Osteoblast (primary cell): ENCODE measurements at regions not wholly inside any gene's neighbourhood (a gene's known extent, or its start where the extent isn't known, plus 50 kb on each side); places are given as distances from the start of the nearest gene placed in this dataset.

Experiments
- DNase-seq: peaks from one replicate; pipeline ENCODE4 v3.0.0; 2011; ENCODE audit warnings: low spot score, mixed read lengths; ENCODE audit not compliant: insufficient read length; ENCODE audit errors: missing footprints
- H2AFZ ChIP-seq: 2 replicates; pipeline ENCODE4 v1.6.0; 2011; ENCODE audit warnings: mild to moderate bottlenecking, low read length
- H3K27ac ChIP-seq: 2 replicates; pipeline ENCODE4 v1.5.1; 2011; ENCODE audit warnings: mild to moderate bottlenecking, low read depth, low read length, moderate library complexity
- H3K27me3 ChIP-seq: 2 replicates; pipeline ENCODE4 v1.6.0; 2012; ENCODE audit warnings: mild to moderate bottlenecking, control low read depth, inconsistent platforms, low read length, moderate library complexity; ENCODE audit not compliant: insufficient read depth
- H3K36me3 ChIP-seq: 2 replicates; pipeline ENCODE4 v1.5.1; 2011; ENCODE audit warnings: mild to moderate bottlenecking, low read length, control low read depth, moderate library complexity; ENCODE audit not compliant: insufficient read depth
- H3K4me1 ChIP-seq: 2 replicates; pipeline ENCODE4 v1.5.1; 2011; ENCODE audit warnings: mild to moderate bottlenecking, low read length, control low read depth, moderate library complexity; ENCODE audit not compliant: insufficient read depth
- H3K4me2 ChIP-seq: 2 replicates; pipeline ENCODE4 v1.6.0; 2011; ENCODE audit warnings: mild to moderate bottlenecking, low read length; ENCODE audit not compliant: insufficient read depth
- H3K4me3 ChIP-seq: fragments of 200-600 bp; sonication (generic); 3 replicates; pipeline ENCODE4 v1.5.1; 2012; ENCODE audit warnings: mild to moderate bottlenecking, low read length, inconsistent platforms; ENCODE audit not compliant: insufficient read depth
- H3K79me2 ChIP-seq: 2 replicates; pipeline ENCODE4 v1.6.0; 2012; ENCODE audit warnings: mild to moderate bottlenecking, low read length, control low read depth, inconsistent platforms; ENCODE audit not compliant: insufficient read depth
- H3K9me3 ChIP-seq: 2 replicates; pipeline ENCODE4 v1.5.1; 2011; ENCODE audit warnings: low read depth, low read length, control low read depth
- H4K20me1 ChIP-seq: 2 replicates; pipeline ENCODE4 v1.6.0; 2012; ENCODE audit warnings: mild to moderate bottlenecking, low read length, control low read depth; ENCODE audit not compliant: insufficient read depth
- TF ChIP-seq, protein P1 (sequence below): IDR thresholded peaks from 2 replicates; pipeline ENCODE4 v1.5.1; 2011; ENCODE audit warnings: mild to moderate bottlenecking, low read depth, low read length, moderate library complexity; ENCODE audit errors: extremely low read depth

DNA sequence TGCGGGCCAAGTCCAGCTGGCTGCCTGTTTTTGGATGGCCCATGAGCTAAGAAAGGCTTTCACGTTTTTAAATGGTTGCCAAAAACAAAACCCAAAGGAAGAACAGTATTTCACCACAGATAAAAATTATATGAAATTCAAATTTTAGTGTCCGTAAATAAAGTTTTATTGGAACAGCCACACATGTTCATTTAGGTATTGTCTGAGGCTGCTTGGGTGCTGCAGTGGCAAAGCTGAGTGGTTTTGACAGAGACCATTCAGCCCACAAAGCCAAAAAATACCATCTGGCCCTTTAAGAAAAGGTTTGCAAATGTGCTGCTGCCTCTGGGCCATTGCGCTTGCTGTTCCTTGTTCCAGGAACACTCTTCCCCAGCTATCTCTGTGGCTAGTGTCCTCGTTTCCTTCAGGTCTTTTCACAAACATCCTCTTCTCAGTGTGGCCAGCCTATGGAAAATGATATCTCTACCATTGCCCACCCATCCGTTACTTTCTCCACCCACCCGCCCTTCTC lies 232.9 kb upstream of the CIBAR2 start:
- no peak overlapping the region for H3K27ac ChIP-seq
- DNase-seq: no peak
- no peaks in the 10 kb centered on the region for H3K9me3 ChIP-seq
- no peak overlapping the region for H3K4me2 ChIP-seq
- H2AFZ ChIP-seq: no peak overlapping the region
- H3K79me2 ChIP-seq: peaks cover 2% of the 10 kb centered on the region
- peaks cover 31% of the 10 kb centered on the region for H4K20me1 ChIP-seq
- TF ChIP-seq, protein P1, sequence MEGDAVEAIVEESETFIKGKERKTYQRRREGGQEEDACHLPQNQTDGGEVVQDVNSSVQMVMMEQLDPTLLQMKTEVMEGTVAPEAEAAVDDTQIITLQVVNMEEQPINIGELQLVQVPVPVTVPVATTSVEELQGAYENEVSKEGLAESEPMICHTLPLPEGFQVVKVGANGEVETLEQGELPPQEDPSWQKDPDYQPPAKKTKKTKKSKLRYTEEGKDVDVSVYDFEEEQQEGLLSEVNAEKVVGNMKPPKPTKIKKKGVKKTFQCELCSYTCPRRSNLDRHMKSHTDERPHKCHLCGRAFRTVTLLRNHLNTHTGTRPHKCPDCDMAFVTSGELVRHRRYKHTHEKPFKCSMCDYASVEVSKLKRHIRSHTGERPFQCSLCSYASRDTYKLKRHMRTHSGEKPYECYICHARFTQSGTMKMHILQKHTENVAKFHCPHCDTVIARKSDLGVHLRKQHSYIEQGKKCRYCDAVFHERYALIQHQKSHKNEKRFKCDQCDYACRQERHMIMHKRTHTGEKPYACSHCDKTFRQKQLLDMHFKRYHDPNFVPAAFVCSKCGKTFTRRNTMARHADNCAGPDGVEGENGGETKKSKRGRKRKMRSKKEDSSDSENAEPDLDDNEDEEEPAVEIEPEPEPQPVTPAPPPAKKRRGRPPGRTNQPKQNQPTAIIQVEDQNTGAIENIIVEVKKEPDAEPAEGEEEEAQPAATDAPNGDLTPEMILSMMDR: no peak
- H3K27me3 ChIP-seq: no peaks in the 10 kb centered on the region
- no peaks in the 10 kb centered on the region for H3K36me3 ChIP-seq
- no peak overlapping the region for H3K4me3 ChIP-seq
- no peaks in the 10 kb centered on the region for H3K4me1 ChIP-seq

DNA sequence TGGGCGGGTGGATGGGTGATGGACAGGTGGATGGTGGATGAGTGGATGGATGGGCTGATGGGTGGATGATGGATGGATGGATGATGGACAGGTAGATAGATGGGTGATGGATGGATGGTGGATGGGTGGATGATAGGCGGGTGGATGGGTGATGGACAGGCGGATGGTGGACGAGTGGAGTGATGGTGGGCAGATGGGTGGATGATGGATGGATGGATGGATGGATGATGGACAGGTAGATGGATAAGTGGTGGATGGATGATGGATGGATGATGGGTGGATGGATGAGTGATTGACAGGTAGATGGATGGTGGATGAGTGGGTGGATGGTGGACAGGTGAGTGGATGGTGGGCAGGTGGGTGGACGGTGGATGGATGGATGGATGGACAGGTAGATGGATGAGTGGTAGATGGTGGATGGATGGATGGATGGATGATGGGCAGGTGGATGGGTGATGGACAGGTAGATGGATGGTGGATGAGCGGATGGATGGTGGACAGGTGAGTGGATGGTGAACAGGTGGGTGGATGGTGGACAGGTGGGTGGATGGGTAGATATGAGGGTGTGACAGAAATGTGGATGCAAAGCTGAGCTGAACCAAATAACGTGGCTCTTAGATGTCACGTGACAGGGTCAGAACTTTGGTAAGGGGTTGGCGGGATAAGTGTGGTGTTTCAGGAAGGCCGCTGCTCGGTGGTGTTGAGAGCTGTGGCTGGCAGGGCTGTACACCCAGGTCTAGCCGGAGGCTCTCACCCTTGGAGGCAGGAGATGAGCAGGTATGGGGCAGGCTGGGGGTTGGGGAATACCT lies 234.3 kb upstream of the CIBAR2 start:
- DNase-seq: peak; percentile 65
- Histone ChIP-seq H3K4me1 (peaks cover 6% of the 10 kb centered on the region), H2AFZ (no peak overlapping the region), H3K27me3 (no peaks in the 10 kb centered on the region), H3K9me3 (no peaks in the 10 kb centered on the region), H3K27ac (no peak overlapping the region), H3K79me2 (peaks cover 2% of the 10 kb centered on the region), H3K36me3 (no peaks in the 10 kb centered on the region), H3K4me3 (no peak overlapping the region), H4K20me1 (peaks cover 36% of the 10 kb centered on the region), H3K4me2 (no peak overlapping the region)
- TF ChIP-seq, protein P1: no peak

DNA sequence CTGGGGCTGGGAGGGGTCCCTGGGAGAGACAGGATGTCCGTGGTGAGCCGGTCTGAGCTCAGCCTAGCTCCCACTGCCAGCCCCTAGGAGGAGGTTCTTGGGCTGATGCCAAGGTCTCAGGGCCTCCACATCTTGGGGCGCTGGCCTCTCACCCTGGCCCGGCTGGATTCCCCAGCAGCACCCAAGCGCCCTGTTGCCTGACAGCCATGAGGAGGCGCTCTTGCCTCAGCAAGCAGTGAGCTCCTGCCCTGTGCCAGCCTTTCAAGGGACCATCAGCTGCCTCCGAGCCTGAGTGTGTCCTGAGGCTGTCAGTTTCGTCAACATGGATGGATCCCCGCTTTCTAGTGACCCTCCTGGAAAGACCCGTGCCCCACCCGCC lies 234.9 kb upstream of the CIBAR2 start:
- H3K79me2 ChIP-seq: peaks cover 2% of the 10 kb centered on the region
- TF ChIP-seq, protein P1: peak; percentile 40
- H2AFZ ChIP-seq: no peak overlapping the region
- no peaks in the 10 kb centered on the region for H3K9me3 ChIP-seq
- no peaks in the 10 kb centered on the region for H3K36me3 ChIP-seq
- H3K4me3 ChIP-seq: no peak overlapping the region
- no peak for DNase-seq
- H3K27me3 ChIP-seq: no peaks in the 10 kb centered on the region
- H3K27ac ChIP-seq: no peak overlapping the region
- peaks cover 6% of the 10 kb centered on the region for H3K4me1 ChIP-seq
- H3K4me2 ChIP-seq: no peak overlapping the region
- peaks cover 32% of the 10 kb centered on the region for H4K20me1 ChIP-seq

DNA sequence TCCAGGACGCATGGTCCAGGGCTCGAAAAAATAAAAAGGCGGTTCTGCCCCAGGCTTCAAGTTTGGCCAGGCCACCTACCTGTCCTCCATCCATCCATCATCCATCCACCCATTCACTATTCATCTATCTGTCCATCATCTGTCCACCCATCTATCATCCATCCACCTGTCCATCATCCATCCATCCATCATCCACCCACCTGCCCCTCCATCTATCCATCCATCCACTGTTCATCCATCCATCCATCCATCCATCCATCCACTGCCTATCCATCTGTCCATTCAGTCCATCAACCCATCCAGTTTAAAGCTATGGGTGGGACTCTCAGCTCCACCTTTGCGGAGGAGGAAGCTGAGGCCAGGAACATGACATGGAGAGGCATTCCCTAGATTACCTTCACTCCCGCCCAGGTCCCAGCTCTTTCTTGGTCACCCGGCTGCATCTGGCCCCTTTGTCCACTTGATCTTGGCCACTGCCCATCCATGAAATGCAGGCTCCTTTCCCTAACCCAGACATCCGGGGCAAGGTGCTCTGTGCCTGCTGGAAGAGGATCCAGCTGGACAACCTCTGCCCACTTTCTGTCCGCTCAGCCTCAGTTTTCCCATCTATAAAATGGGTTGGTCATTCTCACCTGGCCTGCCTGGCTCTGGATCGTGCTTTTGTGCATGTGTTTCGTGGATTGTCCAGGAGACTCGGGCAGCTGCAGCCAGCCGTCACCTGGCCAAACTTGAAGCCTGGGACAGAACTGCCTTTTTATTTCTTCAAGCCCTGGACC lies 236.0 kb upstream of the CIBAR2 start:
- H4K20me1 ChIP-seq: peaks cover 37% of the 10 kb centered on the region
- no peak overlapping the region for H2AFZ ChIP-seq
- H3K36me3 ChIP-seq: no peaks in the 10 kb centered on the region
- peaks cover 6% of the 10 kb centered on the region for H3K4me1 ChIP-seq
- H3K27ac ChIP-seq: no peak overlapping the region
- peaks cover 2% of the 10 kb centered on the region for H3K79me2 ChIP-seq
- no peaks in the 10 kb centered on the region for H3K9me3 ChIP-seq
- no peak overlapping the region for H3K4me2 ChIP-seq
- H3K27me3 ChIP-seq: no peaks in the 10 kb centered on the region
- H3K4me3 ChIP-seq: no peak overlapping the region
- TF ChIP-seq, protein P1: no peak
- DNase-seq: peak; percentile 5
